ENCODE measurements at regions not wholly inside any gene's neighbourhood (a gene's known extent, or its start where the extent isn't known, plus 50 kb on each side); places are given as distances from the start of the nearest gene placed in this dataset.

DNA sequence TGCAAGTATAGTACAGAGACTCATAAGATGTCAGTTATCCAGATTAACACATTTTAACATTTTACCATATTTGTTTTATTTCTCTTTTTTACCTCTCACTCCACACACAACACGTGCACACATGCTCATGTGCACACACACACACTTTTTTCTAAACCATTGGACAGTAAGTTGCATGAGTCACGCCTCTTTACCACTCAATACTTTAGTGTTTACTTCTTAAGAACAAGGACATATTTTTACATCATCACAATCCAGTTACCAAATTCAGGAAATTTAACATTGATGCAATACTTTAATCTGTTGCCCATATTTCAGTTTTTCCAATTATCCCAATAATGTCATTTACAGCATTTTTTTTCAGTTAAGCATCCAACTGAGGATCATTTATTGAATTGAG lies 109.0 kb downstream of the RIN2 start:
- TF ChIP-seq, protein P1, sequence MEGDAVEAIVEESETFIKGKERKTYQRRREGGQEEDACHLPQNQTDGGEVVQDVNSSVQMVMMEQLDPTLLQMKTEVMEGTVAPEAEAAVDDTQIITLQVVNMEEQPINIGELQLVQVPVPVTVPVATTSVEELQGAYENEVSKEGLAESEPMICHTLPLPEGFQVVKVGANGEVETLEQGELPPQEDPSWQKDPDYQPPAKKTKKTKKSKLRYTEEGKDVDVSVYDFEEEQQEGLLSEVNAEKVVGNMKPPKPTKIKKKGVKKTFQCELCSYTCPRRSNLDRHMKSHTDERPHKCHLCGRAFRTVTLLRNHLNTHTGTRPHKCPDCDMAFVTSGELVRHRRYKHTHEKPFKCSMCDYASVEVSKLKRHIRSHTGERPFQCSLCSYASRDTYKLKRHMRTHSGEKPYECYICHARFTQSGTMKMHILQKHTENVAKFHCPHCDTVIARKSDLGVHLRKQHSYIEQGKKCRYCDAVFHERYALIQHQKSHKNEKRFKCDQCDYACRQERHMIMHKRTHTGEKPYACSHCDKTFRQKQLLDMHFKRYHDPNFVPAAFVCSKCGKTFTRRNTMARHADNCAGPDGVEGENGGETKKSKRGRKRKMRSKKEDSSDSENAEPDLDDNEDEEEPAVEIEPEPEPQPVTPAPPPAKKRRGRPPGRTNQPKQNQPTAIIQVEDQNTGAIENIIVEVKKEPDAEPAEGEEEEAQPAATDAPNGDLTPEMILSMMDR (conservative IDR thresholded peaks at IDR 0.05; ENCODE audit: low read depth, low read length) = no peak
- DNase-seq (ENCODE audit: low read depth) = peak; percentile 85
- H3K4me3 ChIP-seq (ENCODE audit: low read depth, low read length) = no peak overlapping the region

DNA sequence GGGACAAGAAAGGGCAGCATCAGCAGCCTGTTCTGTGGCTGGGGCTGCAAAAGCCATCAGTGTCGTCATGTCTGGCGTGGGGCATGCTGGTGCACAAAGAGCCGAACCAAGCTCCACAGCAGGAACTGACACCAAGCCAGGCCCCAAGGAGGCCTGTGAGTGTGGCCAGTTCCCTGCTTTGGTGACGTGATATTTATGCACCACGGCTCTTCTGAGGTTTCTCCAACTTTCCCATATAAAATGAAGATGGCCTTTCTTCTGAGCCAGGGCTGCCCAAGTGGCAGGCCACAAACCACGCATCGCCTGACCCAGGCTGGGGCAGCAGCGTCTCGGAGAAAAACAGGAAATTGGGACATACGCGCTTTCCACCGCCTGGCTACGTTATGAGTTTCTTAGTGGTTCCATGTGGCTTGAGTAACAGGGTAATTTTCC lies 109.9 kb downstream of the RIN2 start:
- no peak overlapping the region for H3K4me3 ChIP-seq (ENCODE audit: low read depth, low read length)
- TF ChIP-seq, protein P1 (conservative IDR thresholded peaks at IDR 0.05; ENCODE audit: low read depth, low read length) = no peak
- no peak for DNase-seq (ENCODE audit: low read depth)

DNA sequence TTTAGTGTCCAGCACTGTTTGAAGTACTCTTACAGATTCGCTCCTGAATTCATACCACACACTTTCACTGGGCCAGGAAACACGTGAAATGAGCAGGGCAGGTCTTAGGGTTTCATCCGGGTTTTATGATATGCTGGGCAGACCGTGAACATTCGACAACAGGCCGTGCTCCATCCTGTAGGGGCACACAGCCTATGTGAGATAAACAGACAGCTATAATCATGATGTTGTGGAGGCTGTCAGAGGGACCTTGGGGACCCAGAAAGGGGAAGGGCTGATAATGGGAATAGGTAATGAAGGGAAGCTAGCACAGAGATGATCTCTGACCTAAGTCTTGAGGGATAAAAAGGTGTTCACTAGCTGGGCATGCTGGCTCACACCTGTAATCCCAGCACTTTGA lies 110.4 kb downstream of the RIN2 start:
- TF ChIP-seq, protein P1 (conservative IDR thresholded peaks at IDR 0.05; ENCODE audit: low read depth, low read length) = no peak
- H3K4me3 ChIP-seq (ENCODE audit: low read depth, low read length) = no peak overlapping the region
- DNase-seq (ENCODE audit: low read depth) = no peak

DNA sequence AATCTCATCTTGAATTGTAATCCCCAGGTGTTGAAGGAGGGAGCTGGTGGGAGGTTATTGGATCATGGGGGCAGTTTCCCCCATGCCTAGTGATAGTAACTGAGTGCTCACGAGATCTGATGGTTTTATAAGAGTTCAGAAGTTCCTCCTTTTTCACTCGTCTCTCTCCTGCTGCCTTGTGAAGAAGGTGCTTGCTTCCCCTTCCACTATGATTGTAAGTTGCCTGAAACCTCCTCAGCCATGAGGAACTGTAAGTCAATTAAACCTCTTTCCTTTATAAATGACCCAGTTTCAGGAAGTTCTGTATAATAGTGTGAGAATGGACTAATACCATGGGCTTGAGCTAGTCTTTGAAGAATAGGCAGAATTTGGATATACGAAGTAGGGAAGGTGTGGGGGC lies 113.9 kb downstream of the RIN2 start:
- H3K4me3 ChIP-seq (ENCODE audit: low read depth, low read length) = no peak overlapping the region
- no peak for DNase-seq (ENCODE audit: low read depth)
- TF ChIP-seq, protein P1 (conservative IDR thresholded peaks at IDR 0.05; ENCODE audit: low read depth, low read length) = no peak

DNA sequence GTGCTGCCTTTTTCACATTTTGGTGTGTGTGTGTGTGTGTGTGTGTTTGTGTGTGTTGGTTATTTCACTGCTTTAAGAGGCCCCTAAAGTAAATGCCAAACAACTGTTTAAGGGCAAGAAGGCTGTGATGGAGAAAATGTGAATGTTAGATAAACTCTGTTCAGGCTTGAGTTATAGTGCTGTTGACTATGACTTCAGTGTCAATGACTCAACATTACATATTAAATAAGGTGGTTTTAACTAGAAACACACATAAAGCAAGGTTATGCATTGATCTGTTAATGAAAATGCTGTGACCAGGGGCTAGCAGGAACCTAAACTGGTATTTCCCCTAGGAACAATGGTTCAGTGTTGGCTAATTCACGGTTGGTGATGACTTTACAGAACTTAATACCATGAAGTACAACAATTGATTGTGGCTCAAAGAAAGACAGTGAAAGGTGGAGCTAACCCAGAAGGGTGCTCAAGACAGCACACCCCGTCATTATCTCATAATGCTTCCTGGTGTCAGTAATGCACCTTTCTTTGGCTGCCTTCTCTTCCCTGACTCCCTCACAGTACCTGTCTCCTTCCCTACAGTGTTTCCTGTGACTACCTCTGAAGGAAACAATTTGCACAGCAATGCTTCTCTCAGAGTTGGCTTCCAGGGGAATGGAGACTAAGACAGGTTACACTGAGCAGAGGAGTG lies 116.1 kb downstream of the RIN2 start:
- TF ChIP-seq, protein P1 (conservative IDR thresholded peaks at IDR 0.05; ENCODE audit: low read depth, low read length) = no peak
- DNase-seq (ENCODE audit: low read depth) = no peak
- no peak overlapping the region for H3K4me3 ChIP-seq (ENCODE audit: low read depth, low read length)

DNA sequence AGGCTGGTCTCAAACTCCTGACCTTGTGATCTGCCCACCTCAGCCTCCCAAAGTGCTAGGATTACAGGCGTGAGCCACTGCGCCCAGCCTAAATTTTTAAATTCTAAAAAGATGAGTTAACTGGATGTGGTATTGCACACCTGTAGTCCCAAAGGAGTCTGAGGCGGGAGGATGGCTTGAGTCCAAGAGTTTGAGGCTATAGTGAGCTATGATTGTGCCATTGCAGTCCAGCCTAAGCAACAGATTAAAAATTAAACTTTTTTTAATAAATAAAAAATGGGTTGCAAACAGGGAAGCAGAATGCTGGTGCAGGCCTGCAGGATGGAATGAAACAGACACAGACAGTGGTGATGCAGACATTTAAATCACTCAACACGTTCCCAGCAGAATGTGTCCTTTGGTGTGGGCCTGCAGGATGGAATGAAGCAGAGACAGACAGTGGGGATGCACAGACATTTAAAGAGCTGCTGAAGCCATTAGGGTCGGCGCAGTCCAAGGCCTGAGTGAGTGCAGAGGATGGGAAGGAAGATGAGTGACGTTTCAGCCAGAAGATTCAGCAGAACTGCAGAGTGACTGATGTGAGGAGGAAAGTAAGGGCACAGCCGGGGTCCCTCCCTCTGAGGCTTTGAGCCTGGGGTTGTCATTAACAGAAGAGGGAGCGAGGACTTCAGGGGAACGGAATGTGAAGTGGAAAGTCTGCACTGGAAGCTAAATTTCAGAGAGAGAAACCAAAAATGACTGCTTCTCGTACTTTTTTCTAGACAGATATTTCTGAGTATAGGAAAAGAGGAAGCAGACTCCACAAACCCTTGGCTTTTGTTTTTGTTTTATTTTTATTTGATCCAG lies 117.5 kb downstream of the RIN2 start:
- TF ChIP-seq, protein P1 (conservative IDR thresholded peaks at IDR 0.05; ENCODE audit: low read depth, low read length) = no peak
- DNase-seq (ENCODE audit: low read depth) = no peak
- no peak overlapping the region for H3K4me3 ChIP-seq (ENCODE audit: low read depth, low read length)
